ENCODE measurements at regions not wholly inside any gene's neighbourhood (a gene's known extent, or its start where the extent isn't known, plus 50 kb on each side); places are given as distances from the start of the nearest gene placed in this dataset.

DNA sequence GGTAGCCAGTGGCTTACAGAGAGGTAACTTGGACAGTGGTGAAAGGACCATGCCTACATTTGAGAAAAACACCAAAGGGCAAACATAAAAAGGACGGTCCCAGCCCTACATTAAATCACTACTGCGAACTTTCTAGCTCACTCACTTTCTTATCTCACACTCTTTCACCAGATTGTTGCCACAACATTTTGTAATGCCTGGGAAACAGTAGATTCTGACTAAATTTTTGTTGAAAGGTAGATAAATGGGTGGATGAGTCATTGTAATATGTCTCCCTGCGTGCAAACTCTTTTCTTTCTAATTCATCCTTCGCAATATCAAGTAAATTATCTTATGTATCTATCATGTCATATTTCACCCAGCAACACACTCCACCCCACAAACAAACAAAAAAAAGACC is 192.2 kb downstream of the IRS1 start:
- TF ChIP-seq, protein P1, sequence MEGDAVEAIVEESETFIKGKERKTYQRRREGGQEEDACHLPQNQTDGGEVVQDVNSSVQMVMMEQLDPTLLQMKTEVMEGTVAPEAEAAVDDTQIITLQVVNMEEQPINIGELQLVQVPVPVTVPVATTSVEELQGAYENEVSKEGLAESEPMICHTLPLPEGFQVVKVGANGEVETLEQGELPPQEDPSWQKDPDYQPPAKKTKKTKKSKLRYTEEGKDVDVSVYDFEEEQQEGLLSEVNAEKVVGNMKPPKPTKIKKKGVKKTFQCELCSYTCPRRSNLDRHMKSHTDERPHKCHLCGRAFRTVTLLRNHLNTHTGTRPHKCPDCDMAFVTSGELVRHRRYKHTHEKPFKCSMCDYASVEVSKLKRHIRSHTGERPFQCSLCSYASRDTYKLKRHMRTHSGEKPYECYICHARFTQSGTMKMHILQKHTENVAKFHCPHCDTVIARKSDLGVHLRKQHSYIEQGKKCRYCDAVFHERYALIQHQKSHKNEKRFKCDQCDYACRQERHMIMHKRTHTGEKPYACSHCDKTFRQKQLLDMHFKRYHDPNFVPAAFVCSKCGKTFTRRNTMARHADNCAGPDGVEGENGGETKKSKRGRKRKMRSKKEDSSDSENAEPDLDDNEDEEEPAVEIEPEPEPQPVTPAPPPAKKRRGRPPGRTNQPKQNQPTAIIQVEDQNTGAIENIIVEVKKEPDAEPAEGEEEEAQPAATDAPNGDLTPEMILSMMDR (conservative IDR thresholded peaks at IDR 0.05; ENCODE audit: low read depth, low read length), result no peak
- no peak for TF ChIP-seq EZH2 (IDR thresholded peaks at IDR 0.05; ENCODE audit: borderline replicate concordance, low read depth, low read length, poor library complexity, severe bottlenecking)

All from A673 (cell line).